Activated CD8-positive, alpha-beta memory T cell treated with anti-CD3 and anti-CD28 coated beads, Interleukin-2, amount 50 U/mL, for 48 hours (primary cell): ENCODE measurements at regions not wholly inside any gene's neighbourhood (a gene's known extent, or its start where the extent isn't known, plus 50 kb on each side); places are given as distances from the start of the nearest gene placed in this dataset.
A peak's percentile ranks its signal among the peaks of the same experiment; 100 is the strongest.

Source experiments
- DNase-seq: peaks from one replicate; pipeline ENCODE4 v3.0.0-alpha.2; 2020

GRCh38 chr10:2980791-2981360 is 86.5 kb upstream of the PFKP start:
- DNase-seq: no peak

DNA sequence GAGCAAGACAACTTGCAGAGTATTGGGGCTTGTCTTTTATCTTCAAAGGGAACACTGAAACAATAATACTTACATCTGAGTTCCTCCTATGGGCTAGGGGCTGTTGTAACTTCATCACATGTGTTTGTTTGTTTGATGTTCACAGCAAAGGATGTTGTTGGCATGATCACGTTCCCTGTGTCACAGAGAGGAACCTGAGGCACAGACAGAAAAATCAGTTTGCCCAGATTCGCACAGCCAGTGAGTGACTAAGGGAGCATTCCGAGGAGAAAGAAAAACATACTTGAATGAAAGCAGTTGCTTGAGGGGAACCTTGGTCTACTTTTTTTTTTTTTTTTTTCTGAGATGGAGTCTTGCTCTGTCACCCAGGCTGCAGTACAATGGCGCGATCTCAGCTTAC is 87.2 kb upstream of the PFKP start:
- DNase-seq: no peak

DNA sequence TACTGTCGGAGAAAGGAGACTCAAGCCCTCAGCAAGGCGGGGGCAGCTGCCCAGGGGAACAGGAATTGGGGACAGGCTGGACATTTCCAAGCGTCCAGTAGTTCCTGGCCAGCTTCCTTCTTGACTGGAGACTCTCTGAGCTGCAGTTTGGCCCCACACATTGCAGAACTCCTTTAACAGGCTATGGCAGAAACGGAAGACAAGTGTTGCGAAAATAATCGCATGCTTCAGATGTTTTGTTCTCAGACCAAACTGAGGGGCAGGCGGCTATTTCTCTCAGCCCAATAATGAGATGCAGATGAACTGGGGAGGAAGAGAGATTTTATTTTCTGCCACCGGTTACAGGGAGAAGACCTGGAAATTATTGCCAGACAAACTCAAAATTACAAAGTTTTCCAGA is 88.0 kb upstream of the PFKP start:
- DNase-seq: no peak

GRCh38 chr10:2978574-2979273 is 88.6 kb upstream of the PFKP start:
- DNase-seq: no peak

GRCh38 chr10:2978111-2978510 is 89.2 kb upstream of the PFKP start:
- DNase-seq: no peak

DNA sequence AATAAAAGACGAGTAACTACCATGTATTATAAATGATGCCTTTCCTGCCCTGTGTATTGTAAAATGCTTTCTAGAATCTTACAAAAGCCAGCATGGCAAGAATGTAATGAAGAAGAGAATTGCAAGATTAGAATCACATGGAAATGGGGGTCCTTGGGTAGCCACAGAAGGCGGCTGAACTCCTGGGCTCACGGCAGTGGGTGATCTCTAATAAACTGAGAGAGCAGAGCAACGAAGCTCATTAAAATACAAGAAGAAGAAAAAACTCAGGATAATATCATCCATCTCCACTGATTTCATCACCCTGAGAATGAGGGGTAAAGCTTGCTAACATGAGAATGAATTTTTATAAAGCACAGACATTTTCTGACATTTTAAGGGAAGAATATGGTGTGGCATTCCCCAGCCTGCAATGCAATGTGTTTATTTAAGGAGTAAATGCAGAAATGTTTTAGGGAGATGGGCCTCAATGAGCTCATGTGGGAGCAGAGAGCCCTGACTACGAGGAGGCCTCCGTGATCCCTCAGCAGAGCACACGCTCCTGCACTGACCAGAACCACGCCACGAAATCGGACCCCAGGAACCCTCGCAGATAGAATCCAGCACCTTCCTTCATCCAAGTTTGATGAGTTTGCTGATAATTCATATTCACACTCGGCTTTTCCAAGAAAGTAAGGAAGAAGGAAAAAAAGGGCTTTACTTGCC is 92.7 kb upstream of the PFKP start:
- DNase-seq: no peak

GRCh38 chr10:2974083-2974482 is 93.3 kb upstream of the PFKP start:
- DNase-seq: no peak

DNA sequence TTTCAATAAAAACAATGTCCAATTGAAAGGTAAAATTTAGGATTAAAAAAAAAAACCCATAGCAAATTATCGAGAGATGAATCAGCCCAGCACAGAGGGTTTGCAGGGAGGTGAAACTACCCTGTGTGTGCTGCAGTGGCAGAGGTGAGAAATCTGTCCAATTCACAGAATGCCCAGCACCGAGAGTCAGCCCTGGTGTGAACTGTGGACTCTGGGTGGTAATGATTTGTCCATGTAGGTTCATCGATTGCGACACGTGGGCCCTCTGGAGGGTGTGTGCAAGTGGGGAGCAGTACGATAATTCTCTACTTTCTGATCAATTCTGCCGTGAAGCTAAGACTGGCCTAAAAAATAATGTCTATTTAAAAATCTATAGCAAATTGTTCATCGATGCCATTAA is 94.5 kb upstream of the PFKP start:
- DNase-seq: no peak

DNA sequence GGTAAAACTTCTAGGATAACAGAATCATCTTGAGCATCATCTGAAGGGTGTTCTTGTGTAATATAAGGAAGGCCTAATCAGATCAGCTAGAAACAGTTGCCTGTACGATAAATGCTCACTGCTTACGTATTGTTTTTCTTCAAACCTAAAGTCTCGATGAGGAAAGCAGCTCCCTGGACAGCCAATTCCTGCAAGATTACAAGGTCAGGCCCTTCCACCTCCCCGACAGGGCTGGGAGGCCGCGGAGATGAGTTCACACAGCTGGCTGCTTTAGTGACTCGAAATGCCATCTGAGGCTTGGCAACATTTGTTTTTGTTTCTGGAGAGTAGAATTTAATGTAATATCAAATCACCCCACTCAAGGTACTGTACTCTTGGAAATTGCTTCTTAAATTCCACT is 95.1 kb upstream of the PFKP start:
- no peak for DNase-seq

GRCh38 chr10:2970190-2970823 is 97.0 kb upstream of the PFKP start:
- no peak for DNase-seq

DNA sequence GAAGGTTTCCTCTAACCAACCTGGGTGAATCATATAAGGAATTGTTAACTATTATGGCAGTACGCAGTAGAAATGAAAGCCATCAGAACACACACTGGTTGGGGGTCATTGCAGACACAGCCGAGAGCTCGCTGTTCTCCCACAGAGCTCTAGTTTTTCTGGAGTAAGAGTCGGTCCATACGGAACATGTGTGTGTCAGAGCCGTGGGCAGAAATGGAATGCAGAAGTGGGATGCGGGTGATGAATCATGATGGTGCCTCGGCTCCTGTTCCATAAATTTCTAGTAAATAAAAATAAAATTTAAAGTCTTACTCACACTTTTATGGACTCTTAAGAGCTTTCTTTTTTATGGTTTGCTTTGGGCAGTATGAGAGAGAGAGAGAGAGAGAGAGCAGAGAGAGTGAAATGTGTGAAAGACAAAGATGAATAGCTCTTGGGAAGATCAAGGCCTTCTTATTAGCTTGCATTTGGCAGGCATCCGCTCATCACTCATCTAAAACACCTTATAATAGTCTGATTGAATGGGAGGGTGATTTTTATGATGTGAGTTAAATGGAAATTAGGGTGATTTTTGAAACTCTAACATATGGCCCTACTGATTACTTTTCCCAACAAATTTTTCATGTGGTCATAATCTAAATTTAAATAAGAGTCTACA is 98.8 kb upstream of the PFKP start:
- DNase-seq: no peak

DNA sequence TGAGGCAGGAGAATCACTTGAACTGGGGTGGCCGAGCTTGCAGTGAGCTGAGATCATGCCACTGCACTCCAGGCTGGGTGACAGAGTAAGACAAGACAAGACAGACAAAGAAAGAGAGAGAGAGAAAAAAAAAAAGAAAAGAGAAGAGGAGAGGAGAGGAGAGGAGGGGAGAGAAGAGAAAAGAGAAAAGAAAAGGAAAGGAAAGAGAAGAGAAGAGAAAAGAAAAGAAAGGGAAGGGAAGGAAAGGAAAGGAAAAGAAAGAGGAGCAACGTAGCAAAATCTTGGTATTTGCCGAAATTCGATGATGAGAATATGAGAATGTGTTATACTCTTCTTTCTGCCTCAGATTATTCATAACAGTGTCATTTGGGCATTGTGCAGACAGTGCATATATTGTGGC is 101.2 kb upstream of the PFKP start:
- no peak for DNase-seq

- no peak for DNase-seq
These were observed 102.6 kb upstream of the PFKP start for GRCh38 chr10:2964632-2965296.

- DNase-seq: no peak
These were observed 103.3 kb upstream of the PFKP start for GRCh38 chr10:2963889-2964631.

- no peak for DNase-seq
These were observed 105.2 kb upstream of the PFKP start for GRCh38 chr10:2962194-2962593.

GRCh38 chr10:2958659-2959058 is 108.7 kb upstream of the PFKP start:
- DNase-seq: no peak

DNA sequence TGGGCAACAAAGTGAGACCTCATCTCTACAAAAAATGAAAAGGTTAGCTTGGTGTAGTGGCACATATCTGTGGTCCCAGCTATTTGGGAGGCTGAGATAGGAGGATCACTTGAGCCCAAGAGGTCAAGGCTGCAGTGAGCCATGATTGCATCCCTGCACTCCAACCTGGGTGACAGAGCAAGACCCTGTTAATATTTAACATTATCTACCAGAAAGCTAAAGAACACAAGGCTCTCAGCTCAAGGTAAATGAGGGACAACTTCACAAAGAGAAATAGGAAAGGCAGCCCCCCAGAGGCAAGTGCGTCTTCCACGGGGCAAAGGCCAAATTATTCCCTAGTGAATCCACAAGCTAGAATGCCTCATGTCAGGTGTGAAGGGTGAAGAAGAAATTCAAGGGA is 109.6 kb upstream of the PFKP start:
- DNase-seq: no peak

GRCh38 chr10:2955064-2955463 is 112.3 kb upstream of the PFKP start:
- DNase-seq: no peak

DNA sequence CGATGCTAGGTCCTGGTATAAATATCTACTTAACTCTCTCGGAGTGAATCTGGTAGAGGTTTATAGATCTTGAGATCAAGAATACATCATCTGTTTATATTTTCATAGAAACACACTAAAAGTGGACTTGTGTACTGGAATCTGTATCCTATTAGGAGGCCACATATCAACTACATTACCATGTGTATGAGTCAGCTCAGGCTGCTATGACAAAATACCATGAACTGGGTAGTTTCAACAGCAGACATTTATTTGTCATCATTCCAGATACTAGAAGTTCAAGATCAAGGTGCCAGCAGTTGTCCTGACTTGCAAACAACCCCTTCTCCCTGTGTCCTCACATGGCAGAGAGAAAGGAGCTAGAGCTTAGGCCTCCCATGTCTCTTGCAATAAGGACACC is 113.9 kb upstream of the PFKP start:
- DNase-seq: no peak

GRCh38 chr10:2951235-2951835 is 116.0 kb upstream of the PFKP start:
- no peak for DNase-seq

DNA sequence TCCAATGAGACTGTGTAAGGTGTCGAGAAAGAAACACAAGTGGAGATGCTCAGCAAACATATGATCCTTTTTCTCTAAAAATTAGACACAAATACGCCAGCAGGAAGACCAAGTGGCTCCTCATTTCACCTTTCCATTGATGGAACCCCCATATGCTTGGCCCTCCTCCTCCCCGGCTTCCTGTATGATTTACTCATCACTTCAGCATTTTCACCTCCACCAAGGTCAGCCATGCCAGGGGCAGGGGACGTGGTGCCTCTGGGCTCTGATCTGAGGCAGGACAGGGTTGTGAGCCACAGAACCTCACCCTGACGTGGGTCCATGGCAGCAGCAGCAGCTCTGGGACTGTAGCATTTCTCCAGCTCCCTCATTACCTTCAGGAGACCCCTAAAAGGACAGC is 116.8 kb upstream of the PFKP start:
- DNase-seq: no peak

DNA sequence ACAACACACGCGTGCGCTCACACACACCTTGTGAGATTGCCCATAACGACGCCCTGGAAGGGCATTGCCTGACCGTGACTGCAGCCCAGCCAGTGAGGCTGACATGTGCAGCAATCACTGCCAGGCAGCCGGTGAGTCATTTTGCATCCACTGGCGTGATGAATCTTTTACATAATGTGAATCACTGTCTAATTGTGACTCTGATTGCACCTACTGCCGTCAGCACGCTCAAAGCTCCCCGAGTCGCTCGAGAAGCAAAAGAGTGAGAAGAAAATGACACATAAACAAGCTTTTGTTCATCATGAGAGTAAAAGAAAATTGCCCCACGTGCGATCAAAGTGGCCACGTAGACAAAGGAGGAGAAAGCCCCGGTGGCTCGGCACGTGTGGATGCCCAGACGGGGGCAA is 117.4 kb upstream of the PFKP start:
- DNase-seq: peak; percentile 63
